GM23338 (cell line): ENCODE measurements at regions not wholly inside any gene's neighbourhood (a gene's known extent, or its start where the extent isn't known, plus 50 kb on each side); places are given as distances from the start of the nearest gene placed in this dataset.
A peak's percentile ranks its signal among the peaks of the same experiment; 100 is the strongest.

Experiments used
- ATAC-seq: fragments of 200-7000 bp; cut with Tn5 transposase; 3 replicates; pipeline ENCODE4 v1.9.1; 2020
- DNase-seq: peaks from one replicate; pipeline ENCODE4 v3.0.0-alpha.2; 2015; ENCODE audit warnings: low spot score
- H2AFZ ChIP-seq: fragments of 200-600 bp; sonication (generic); 2 replicates; pipeline ENCODE4 v1.8.0; 2016; ENCODE audit warnings: antibody characterized with exemption, mild to moderate bottlenecking, moderate library complexity
- H3F3A ChIP-seq: fragments of 200-600 bp; sonication (generic); replicated peaks from 2 replicates; pipeline ENCODE4 v1.8.0; 2017; ENCODE audit warnings: antibody characterized with exemption, mixed run types, low read depth
- H3K27ac ChIP-seq: fragments of 200-600 bp; sonication (generic); 2 replicates; pipeline ENCODE4 v1.6.1; 2016; ENCODE audit warnings: low read depth
- H3K27me3 ChIP-seq: fragments of 200-600 bp; sonication (generic); 2 replicates; pipeline ENCODE4 v1.8.0; 2016; ENCODE audit warnings: mild to moderate bottlenecking, mixed run types, moderate library complexity; ENCODE audit not compliant: insufficient read depth
- H3K36me3 ChIP-seq: fragments of 200-600 bp; sonication (generic); 2 replicates; pipeline ENCODE4 v1.8.0; 2016; ENCODE audit warnings: mild to moderate bottlenecking; ENCODE audit not compliant: insufficient read depth
- H3K4me1 ChIP-seq: fragments of 200-600 bp; sonication (generic); 2 replicates; pipeline ENCODE4 v1.8.0; 2016; ENCODE audit warnings: mild to moderate bottlenecking, moderate library complexity; ENCODE audit not compliant: insufficient read depth
- H3K4me2 ChIP-seq: fragments of 200-600 bp; sonication (generic); 2 replicates; pipeline ENCODE4 v1.7.1; 2017; ENCODE audit warnings: mixed run types
- H3K4me3 ChIP-seq: fragments of 200-600 bp; sonication (generic); 2 replicates; pipeline ENCODE4 v1.6.1; 2016; ENCODE audit warnings: mixed run types
- H3K79me2 ChIP-seq: fragments of 200-600 bp; sonication (generic); replicated peaks from 2 replicates; pipeline ENCODE4 v1.8.0; 2017; ENCODE audit warnings: mild to moderate bottlenecking; ENCODE audit not compliant: insufficient read depth
- H3K9me2 ChIP-seq: fragments of 200-600 bp; sonication (generic); 2 replicates; pipeline ENCODE4 v1.8.0; 2017; ENCODE audit not compliant: insufficient read depth
- H4K20me1 ChIP-seq: fragments of 200-600 bp; sonication (generic); replicated peaks from 2 replicates; pipeline ENCODE4 v1.8.0; 2017; ENCODE audit warnings: mild to moderate bottlenecking; ENCODE audit not compliant: insufficient read depth
- H3K27ac Mint-ChIP-seq: 2 replicates; pipeline ENCODE4 v1.8.0; 2020; ENCODE audit warnings: inconsistent platforms, mild to moderate bottlenecking, moderate library complexity, mixed read lengths
- H3K27me3 Mint-ChIP-seq: 3 replicates; pipeline ENCODE4 v1.8.0; 2022; ENCODE audit warnings: low read depth, mild to moderate bottlenecking, moderate library complexity, mixed read lengths, inconsistent platforms; ENCODE audit not compliant: insufficient read depth, poor library complexity
- H3K36me3 Mint-ChIP-seq: 3 replicates; pipeline ENCODE4 v1.8.0; 2021; ENCODE audit warnings: low read depth, mild to moderate bottlenecking, inconsistent platforms, moderate library complexity, mixed read lengths
- H3K4me1 Mint-ChIP-seq: 3 replicates; pipeline ENCODE4 v1.8.0; 2020; ENCODE audit warnings: mild to moderate bottlenecking, inconsistent platforms, mixed read lengths
- H3K4me3 Mint-ChIP-seq: 3 replicates; pipeline ENCODE4 v1.8.0; 2021; ENCODE audit warnings: moderate library complexity, mild to moderate bottlenecking, inconsistent platforms, mixed read lengths
- H3K9me3 Mint-ChIP-seq: 3 replicates; pipeline ENCODE4 v1.8.0; 2020; ENCODE audit warnings: moderate library complexity, mild to moderate bottlenecking, inconsistent platforms, mixed read lengths
- CREB1 ChIP-seq: fragments of 250-450 bp; sonication (Bioruptor Pico); IDR thresholded peaks from 2 replicates; pipeline ENCODE4 v1.5.0; 2020; ENCODE audit warnings: low read depth, mild to moderate bottlenecking, moderate library complexity
- CTCF ChIP-seq, 2 experiments: fragments of 200-600 bp in 1 of 2; sonication (generic) in 1 of 2; conservative IDR thresholded peaks; 2 replicates each; pipeline versions ENCODE4 v1.5.1 to v1.6.1; 2016 to 2017; ENCODE audit warnings: antibody characterized with exemption in 2 of 2, low read depth in 2 of 2, mild to moderate bottlenecking in 2 of 2, moderate library complexity in 1 of 2
- EZH2 ChIP-seq: fragments of 200-600 bp; sonication (generic); IDR thresholded peaks from one replicate; pipeline ENCODE4 v1.8.0; 2017; ENCODE audit warnings: antibody characterized with exemption, mild to moderate bottlenecking, low read depth; ENCODE audit not compliant: unreplicated experiment
- EZH2phosphoT487 ChIP-seq: fragments of 200-600 bp; sonication (generic); IDR thresholded peaks from one replicate; pipeline ENCODE4 v1.8.1; 2018; ENCODE audit warnings: antibody characterized with exemption; ENCODE audit not compliant: unreplicated experiment
- JUNB ChIP-seq: IDR thresholded peaks from one replicate; pipeline ENCODE4 v1.6.1; 2016; ENCODE audit warnings: antibody characterized with exemption; ENCODE audit not compliant: unreplicated experiment
- NANOG ChIP-seq: IDR thresholded peaks from 2 replicates; pipeline ENCODE4 v1.6.1; 2016; ENCODE audit warnings: antibody characterized with exemption, borderline replicate concordance
- POLR2AphosphoS5 ChIP-seq: IDR thresholded peaks from 2 replicates; pipeline ENCODE4 v1.6.1; 2016; ENCODE audit warnings: antibody characterized with exemption, low read depth
- STAT1 ChIP-seq: IDR thresholded peaks from one replicate; pipeline ENCODE4 v1.6.1; 2016; ENCODE audit warnings: antibody characterized with exemption; ENCODE audit not compliant: unreplicated experiment
- ZNF114 ChIP-seq: fragments of 250-450 bp; sonication (Bioruptor Pico); IDR thresholded peaks from 2 replicates; pipeline ENCODE4 v1.5.0; 2020; ENCODE audit warnings: mild to moderate bottlenecking, moderate library complexity
- ZNF331 ChIP-seq: fragments of 250-450 bp; sonication (Bioruptor Pico); IDR thresholded peaks from 2 replicates; pipeline ENCODE4 v1.5.0; 2020; ENCODE audit warnings: low read depth, mild to moderate bottlenecking, moderate library complexity
- TF ChIP-seq, protein P1 (sequence below): IDR thresholded peaks from 2 replicates; pipeline ENCODE4 v1.6.1; 2016; ENCODE audit warnings: antibody characterized with exemption
- TF ChIP-seq, protein P2 (sequence below): IDR thresholded peaks from one replicate; pipeline ENCODE4 v1.6.1; 2018; ENCODE audit warnings: antibody characterized with exemption; ENCODE audit not compliant: unreplicated experiment
- TF ChIP-seq, protein P3 (sequence below): fragments of 250-450 bp; sonication (Bioruptor Pico); IDR thresholded peaks from 2 replicates; pipeline ENCODE4 v1.5.0; 2020; ENCODE audit warnings: mild to moderate bottlenecking, moderate library complexity

DNA sequence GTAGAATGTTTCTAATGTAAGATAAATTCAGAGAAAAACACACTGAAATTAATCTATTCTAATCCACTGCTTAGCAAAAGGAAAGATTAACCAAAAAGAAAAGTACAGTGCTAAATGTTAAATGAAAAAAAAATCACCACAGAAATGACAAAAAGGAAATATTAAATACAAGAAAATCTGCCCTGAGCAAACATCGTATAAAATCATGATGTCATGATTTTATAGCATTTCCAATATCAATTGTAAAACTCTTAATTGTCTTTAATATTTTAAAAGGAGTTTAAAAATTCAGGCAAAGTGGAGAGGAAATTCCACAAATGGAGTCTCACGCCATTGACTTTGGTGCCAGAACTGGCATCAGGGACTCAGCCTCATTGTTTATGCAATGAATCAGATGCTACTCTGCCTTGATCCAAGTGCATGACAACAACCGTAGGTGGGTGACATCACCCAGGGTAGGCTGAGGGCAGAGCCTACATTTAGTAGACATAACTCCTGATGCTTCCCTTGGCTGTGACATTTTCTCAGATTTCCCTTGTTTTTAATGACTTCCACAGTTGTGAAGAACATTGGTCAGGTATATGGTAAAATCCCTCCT lies 696.8 kb downstream of the SEMA5A start:
- ATAC-seq: no peak
- no peaks in the 10 kb centered on the region for H3F3A ChIP-seq
- no peaks in the 10 kb centered on the region for H3K36me3 ChIP-seq
- Mint-ChIP-seq H3K4me3 (no peak overlapping the region), H3K4me1 (peaks cover 14% of the 10 kb centered on the region; the same call in 2 of the 3 replicates), H3K9me3 (no peaks in the 10 kb centered on the region), H3K36me3 (no peaks in the 10 kb centered on the region; the same call in 2 of the 3 replicates), H3K27me3 (peaks cover 3% of the 10 kb centered on the region), H3K27ac (no peak overlapping the region)
- 0 out of 2 replicates have a peak, but pooled peaks cover 3% of the 10 kb centered on the region for H3K9me2 ChIP-seq
- TF ChIP-seq, protein P1, sequence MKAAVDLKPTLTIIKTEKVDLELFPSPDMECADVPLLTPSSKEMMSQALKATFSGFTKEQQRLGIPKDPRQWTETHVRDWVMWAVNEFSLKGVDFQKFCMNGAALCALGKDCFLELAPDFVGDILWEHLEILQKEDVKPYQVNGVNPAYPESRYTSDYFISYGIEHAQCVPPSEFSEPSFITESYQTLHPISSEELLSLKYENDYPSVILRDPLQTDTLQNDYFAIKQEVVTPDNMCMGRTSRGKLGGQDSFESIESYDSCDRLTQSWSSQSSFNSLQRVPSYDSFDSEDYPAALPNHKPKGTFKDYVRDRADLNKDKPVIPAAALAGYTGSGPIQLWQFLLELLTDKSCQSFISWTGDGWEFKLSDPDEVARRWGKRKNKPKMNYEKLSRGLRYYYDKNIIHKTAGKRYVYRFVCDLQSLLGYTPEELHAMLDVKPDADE: no peak
- TF ChIP-seq NANOG (no peak), EZH2phosphoT487 (no peak), JUNB (no peak), POLR2AphosphoS5 (no peak), CTCF (conservative IDR thresholded peaks at IDR 0.05; ENCODE audit: low read depth in 2 of 2) (no peak), EZH2 (no peak), ZNF331 (CRISPR knock-in tag) (no peak), STAT1 (no peak), CREB1 (CRISPR knock-in tag) (no peak), ZNF114 (CRISPR knock-in tag) (no peak)
- TF ChIP-seq, protein P2, sequence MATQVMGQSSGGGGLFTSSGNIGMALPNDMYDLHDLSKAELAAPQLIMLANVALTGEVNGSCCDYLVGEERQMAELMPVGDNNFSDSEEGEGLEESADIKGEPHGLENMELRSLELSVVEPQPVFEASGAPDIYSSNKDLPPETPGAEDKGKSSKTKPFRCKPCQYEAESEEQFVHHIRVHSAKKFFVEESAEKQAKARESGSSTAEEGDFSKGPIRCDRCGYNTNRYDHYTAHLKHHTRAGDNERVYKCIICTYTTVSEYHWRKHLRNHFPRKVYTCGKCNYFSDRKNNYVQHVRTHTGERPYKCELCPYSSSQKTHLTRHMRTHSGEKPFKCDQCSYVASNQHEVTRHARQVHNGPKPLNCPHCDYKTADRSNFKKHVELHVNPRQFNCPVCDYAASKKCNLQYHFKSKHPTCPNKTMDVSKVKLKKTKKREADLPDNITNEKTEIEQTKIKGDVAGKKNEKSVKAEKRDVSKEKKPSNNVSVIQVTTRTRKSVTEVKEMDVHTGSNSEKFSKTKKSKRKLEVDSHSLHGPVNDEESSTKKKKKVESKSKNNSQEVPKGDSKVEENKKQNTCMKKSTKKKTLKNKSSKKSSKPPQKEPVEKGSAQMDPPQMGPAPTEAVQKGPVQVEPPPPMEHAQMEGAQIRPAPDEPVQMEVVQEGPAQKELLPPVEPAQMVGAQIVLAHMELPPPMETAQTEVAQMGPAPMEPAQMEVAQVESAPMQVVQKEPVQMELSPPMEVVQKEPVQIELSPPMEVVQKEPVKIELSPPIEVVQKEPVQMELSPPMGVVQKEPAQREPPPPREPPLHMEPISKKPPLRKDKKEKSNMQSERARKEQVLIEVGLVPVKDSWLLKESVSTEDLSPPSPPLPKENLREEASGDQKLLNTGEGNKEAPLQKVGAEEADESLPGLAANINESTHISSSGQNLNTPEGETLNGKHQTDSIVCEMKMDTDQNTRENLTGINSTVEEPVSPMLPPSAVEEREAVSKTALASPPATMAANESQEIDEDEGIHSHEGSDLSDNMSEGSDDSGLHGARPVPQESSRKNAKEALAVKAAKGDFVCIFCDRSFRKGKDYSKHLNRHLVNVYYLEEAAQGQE: no peak
- TF ChIP-seq, protein P3, sequence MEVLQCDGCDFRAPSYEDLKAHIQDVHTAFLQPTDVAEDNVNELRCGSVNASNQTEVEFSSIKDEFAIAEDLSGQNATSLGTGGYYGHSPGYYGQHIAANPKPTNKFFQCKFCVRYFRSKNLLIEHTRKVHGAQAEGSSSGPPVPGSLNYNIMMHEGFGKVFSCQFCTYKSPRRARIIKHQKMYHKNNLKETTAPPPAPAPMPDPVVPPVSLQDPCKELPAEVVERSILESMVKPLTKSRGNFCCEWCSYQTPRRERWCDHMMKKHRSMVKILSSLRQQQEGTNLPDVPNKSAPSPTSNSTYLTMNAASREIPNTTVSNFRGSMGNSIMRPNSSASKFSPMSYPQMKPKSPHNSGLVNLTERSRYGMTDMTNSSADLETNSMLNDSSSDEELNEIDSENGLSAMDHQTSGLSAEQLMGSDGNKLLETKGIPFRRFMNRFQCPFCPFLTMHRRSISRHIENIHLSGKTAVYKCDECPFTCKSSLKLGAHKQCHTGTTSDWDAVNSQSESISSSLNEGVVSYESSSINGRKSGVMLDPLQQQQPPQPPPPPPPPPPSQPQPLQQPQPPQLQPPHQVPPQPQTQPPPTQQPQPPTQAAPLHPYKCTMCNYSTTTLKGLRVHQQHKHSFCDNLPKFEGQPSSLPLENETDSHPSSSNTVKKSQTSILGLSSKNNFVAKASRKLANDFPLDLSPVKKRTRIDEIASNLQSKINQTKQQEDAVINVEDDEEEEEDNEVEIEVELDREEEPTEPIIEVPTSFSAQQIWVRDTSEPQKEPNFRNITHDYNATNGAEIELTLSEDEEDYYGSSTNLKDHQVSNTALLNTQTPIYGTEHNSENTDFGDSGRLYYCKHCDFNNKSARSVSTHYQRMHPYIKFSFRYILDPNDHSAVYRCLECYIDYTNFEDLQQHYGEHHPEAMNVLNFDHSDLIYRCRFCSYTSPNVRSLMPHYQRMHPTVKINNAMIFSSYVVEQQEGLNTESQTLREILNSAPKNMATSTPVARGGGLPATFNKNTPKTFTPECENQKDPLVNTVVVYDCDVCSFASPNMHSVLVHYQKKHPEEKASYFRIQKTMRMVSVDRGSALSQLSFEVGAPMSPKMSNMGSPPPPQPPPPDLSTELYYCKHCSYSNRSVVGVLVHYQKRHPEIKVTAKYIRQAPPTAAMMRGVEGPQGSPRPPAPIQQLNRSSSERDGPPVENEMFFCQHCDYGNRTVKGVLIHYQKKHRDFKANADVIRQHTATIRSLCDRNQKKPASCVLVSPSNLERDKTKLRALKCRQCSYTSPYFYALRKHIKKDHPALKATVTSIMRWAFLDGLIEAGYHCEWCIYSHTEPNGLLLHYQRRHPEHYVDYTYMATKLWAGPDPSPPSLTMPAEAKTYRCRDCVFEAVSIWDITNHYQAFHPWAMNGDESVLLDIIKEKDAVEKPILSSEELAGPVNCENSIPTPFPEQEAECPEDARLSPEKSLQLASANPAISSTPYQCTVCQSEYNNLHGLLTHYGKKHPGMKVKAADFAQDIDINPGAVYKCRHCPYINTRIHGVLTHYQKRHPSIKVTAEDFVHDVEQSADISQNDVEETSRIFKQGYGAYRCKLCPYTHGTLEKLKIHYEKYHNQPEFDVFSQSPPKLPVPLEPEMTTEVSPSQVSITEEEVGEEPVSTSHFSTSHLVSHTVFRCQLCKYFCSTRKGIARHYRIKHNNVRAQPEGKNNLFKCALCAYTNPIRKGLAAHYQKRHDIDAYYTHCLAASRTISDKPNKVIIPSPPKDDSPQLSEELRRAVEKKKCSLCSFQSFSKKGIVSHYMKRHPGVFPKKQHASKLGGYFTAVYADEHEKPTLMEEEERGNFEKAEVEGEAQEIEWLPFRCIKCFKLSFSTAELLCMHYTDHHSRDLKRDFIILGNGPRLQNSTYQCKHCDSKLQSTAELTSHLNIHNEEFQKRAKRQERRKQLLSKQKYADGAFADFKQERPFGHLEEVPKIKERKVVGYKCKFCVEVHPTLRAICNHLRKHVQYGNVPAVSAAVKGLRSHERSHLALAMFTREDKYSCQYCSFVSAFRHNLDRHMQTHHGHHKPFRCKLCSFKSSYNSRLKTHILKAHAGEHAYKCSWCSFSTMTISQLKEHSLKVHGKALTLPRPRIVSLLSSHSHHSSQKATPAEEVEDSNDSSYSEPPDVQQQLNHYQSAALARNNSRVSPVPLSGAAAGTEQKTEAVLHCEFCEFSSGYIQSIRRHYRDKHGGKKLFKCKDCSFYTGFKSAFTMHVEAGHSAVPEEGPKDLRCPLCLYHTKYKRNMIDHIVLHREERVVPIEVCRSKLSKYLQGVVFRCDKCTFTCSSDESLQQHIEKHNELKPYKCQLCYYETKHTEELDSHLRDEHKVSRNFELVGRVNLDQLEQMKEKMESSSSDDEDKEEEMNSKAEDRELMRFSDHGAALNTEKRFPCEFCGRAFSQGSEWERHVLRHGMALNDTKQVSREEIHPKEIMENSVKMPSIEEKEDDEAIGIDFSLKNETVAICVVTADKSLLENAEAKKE (CRISPR knock-in tag): no peak
- H4K20me1 ChIP-seq: no peaks in the 10 kb centered on the region
- H3K4me2 ChIP-seq: no peak overlapping the region
- H3K27me3 ChIP-seq: no peaks in the 10 kb centered on the region
- H3K27ac ChIP-seq: no peak overlapping the region
- H3K79me2 ChIP-seq: no peaks in the 10 kb centered on the region
- H2AFZ ChIP-seq: 0 out of 2 replicates have a peak overlapping the region, but pooled peaks have one; percentile 8
- H3K4me3 ChIP-seq: no peak overlapping the region
- peaks cover 3% of the 10 kb centered on the region; the same call in 1 of the 2 replicates for H3K4me1 ChIP-seq
- DNase-seq: no peak
